ENCODE measurements at regions not wholly inside any gene's neighbourhood (a gene's known extent, or its start where the extent isn't known, plus 50 kb on each side); places are given as distances from the start of the nearest gene placed in this dataset.

DNA sequence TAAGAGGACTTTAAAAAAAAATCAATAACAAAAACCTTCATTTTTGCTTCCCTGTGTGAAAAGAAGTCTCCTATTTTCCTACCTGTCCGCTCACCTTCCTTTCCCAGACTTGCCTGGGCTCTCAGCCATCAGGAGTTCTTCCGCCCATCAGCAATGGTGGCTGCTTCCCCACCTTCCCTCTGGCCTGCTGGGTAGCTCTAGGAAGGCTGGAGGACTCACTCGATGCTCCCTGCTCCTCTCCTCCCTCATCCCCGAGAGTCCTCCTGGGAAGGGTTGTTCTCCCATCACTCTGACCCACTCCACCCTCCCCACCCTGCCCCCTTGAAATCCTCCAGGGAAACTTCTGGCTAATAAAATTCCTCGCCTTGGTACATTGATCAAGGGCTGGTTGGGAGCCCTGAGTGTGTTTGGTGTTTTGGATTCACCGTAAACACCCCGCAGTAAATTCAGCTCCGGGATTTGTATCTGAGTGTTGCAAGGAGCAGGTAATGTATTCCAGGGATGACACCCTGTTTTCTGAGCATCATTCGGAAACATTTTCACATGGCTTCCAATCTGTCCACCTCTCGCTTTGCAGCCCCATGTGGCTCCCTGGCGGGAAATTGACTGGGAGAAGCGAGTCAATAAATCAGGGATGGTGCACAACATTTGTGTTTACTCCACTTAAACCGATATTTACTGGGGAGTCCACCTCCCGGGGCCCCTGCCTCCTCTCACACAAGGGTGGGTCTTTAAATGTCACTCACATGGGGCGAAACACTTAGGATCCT is 126.4 kb upstream of the SDK1 start:
- peaks cover 3% of the 10 kb centered on the region; the same call in 1 of the 2 replicates for H3K27me3 ChIP-seq (ENCODE audit: low read depth, low read length)
- no peaks in the 10 kb centered on the region for H3K36me3 ChIP-seq (replicated peaks; ENCODE audit: low read depth, low read length)
- H4K20me1 ChIP-seq (ENCODE audit: insufficient read depth, low read length), result no peaks in the 10 kb centered on the region
- no peaks in the 10 kb centered on the region for H3K79me2 ChIP-seq (ENCODE audit: low read length)
- no peak overlapping the region for H3K27ac ChIP-seq (ENCODE audit: low read length)
- H3K9me3 ChIP-seq (ENCODE audit: insufficient read depth, low read length), result no peaks in the 10 kb centered on the region
- H3K4me1 ChIP-seq (ENCODE audit: low read length), result no peaks in the 10 kb centered on the region
- no peak for TF ChIP-seq EZH2phosphoT487 (IDR thresholded peaks at IDR 0.05; ENCODE audit: low read depth)
- TF ChIP-seq, protein P1, sequence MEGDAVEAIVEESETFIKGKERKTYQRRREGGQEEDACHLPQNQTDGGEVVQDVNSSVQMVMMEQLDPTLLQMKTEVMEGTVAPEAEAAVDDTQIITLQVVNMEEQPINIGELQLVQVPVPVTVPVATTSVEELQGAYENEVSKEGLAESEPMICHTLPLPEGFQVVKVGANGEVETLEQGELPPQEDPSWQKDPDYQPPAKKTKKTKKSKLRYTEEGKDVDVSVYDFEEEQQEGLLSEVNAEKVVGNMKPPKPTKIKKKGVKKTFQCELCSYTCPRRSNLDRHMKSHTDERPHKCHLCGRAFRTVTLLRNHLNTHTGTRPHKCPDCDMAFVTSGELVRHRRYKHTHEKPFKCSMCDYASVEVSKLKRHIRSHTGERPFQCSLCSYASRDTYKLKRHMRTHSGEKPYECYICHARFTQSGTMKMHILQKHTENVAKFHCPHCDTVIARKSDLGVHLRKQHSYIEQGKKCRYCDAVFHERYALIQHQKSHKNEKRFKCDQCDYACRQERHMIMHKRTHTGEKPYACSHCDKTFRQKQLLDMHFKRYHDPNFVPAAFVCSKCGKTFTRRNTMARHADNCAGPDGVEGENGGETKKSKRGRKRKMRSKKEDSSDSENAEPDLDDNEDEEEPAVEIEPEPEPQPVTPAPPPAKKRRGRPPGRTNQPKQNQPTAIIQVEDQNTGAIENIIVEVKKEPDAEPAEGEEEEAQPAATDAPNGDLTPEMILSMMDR (IDR thresholded peaks at IDR 0.05; ENCODE audit: low read depth, low read length), result no peak
- no peak overlapping the region for H3K4me2 ChIP-seq (ENCODE audit: low read length)
- H2AFZ ChIP-seq (ENCODE audit: low read depth, low read length), result no peak overlapping the region
- H3K9ac ChIP-seq (ENCODE audit: low read length), result no peak overlapping the region
- H3K4me3 ChIP-seq (ENCODE audit: low read length), result no peak overlapping the region

DNA sequence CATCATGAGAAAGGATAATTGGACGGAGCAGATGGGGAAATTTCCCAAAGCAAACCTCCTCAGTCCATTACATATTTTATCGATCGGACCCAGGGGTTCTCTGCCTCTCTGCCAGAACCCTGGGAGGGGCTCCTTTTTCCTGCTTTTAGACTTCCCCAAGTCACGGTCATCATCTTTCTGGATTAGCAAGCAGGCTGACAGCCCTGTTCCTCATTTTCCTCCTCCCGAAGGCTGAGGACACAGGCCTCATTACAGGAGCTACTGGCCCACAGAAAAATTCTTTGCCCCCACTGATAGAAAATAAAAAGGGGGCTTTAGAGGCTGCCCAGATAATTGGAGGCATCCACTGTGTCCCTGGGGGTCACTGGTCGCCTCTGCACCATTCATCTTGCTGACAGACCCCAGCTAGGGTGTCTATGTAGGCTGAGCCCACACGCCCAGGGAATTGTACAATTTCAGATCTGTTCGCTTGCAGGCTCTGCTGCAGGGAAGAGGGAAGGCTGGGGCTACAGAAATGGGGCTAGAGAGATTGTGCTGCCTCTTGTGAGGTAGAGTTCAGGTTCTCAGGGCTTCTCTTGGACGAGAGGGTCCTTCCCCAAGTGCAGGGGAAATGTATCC is 125.7 kb upstream of the SDK1 start:
- Histone ChIP-seq H2AFZ (ENCODE audit: low read depth, low read length) (no peak overlapping the region), H3K4me2 (ENCODE audit: low read length) (no peak overlapping the region), H4K20me1 (ENCODE audit: insufficient read depth, low read length) (no peaks in the 10 kb centered on the region), H3K79me2 (ENCODE audit: low read length) (no peaks in the 10 kb centered on the region), H3K9ac (ENCODE audit: low read length) (no peak overlapping the region), H3K4me3 (ENCODE audit: low read length) (no peak overlapping the region), H3K9me3 (ENCODE audit: insufficient read depth, low read length) (no peaks in the 10 kb centered on the region), H3K27me3 (ENCODE audit: low read depth, low read length) (peaks cover 3% of the 10 kb centered on the region; the same call in 1 of the 2 replicates), H3K27ac (ENCODE audit: low read length) (no peak overlapping the region), H3K36me3 (replicated peaks; ENCODE audit: low read depth, low read length) (no peaks in the 10 kb centered on the region), H3K4me1 (ENCODE audit: low read length) (no peaks in the 10 kb centered on the region)
- TF ChIP-seq EZH2phosphoT487 (IDR thresholded peaks at IDR 0.05; ENCODE audit: low read depth), result no peak
- TF ChIP-seq, protein P1 (IDR thresholded peaks at IDR 0.05; ENCODE audit: low read depth, low read length), result no peak

DNA sequence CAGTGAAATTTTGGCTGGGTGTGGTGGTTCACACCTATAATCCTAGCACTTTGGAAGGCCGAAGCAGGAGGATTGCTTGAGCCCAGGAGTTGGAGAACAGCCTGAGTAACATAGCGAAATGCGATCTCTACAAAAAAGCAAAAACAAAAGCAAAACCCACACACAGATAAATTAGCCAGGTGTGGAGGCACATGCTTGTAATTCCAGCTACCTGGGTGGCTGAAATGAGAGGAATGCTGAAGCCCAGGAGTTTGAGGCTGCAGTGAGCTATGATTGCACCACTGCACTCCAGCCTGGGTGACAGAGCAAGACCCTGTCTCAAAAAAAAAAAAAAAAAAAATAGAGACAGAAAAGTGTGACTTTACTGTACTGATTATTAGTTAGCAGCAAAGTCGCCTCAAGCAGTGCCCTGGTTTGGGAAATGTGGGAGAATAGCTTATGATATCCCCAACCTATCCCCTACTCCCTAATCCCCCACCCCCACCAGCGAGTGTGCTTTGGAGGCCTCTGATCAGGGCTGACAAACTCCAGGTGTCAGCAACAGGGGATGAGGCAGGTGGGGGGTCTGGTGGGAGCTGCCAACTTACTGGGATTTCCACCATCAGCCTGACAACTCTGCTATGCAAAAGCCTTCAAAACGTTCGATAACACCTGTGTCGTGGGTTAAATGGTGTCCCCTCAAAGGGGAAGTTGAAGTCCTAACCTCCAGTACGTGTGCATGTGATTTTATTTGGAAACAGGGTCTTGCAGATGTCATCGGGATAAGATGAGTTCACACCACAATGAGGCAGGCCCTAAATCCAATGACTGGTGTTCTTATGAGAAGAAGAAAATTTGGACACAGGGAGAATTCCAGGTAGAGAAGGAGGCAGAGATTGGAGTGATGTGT is 124.7 kb upstream of the SDK1 start:
- no peaks in the 10 kb centered on the region for H3K4me1 ChIP-seq (ENCODE audit: low read length)
- H3K9me3 ChIP-seq (ENCODE audit: insufficient read depth, low read length), result no peaks in the 10 kb centered on the region
- H3K4me3 ChIP-seq (ENCODE audit: low read length), result no peak overlapping the region
- H3K79me2 ChIP-seq (ENCODE audit: low read length), result no peaks in the 10 kb centered on the region
- TF ChIP-seq, protein P1 (IDR thresholded peaks at IDR 0.05; ENCODE audit: low read depth, low read length), result no peak
- no peak for TF ChIP-seq EZH2phosphoT487 (IDR thresholded peaks at IDR 0.05; ENCODE audit: low read depth)
- no peak overlapping the region for H3K27ac ChIP-seq (ENCODE audit: low read length)
- H3K9ac ChIP-seq (ENCODE audit: low read length), result no peak overlapping the region
- H2AFZ ChIP-seq (ENCODE audit: low read depth, low read length), result no peak overlapping the region
- H4K20me1 ChIP-seq (ENCODE audit: insufficient read depth, low read length), result no peaks in the 10 kb centered on the region
- no peaks in the 10 kb centered on the region for H3K36me3 ChIP-seq (replicated peaks; ENCODE audit: low read depth, low read length)
- no peak overlapping the region for H3K4me2 ChIP-seq (ENCODE audit: low read length)
- peaks cover 3% of the 10 kb centered on the region; the same call in 1 of the 2 replicates for H3K27me3 ChIP-seq (ENCODE audit: low read depth, low read length)

DNA sequence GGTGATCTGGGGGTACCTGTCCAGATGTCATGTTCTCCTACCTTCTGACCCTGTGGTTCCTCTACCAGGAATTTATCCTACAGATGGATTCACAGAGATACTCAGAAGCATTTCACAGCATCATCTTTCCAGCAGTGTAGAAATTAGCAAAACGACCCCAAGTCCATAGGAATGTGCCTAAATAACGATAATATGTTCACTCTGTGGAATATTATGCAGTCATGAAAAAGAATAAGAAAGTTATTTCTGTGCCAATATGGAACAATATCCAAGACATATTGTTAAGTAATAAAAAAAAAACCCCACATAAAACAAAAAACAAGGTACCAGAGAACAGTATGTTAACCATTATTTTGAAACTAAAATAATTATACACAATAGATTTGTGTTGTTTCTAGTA is 123.8 kb upstream of the SDK1 start:
- Histone ChIP-seq H3K27me3 (ENCODE audit: low read depth, low read length) (peaks cover 3% of the 10 kb centered on the region; the same call in 1 of the 2 replicates), H4K20me1 (ENCODE audit: insufficient read depth, low read length) (no peaks in the 10 kb centered on the region), H3K36me3 (replicated peaks; ENCODE audit: low read depth, low read length) (no peaks in the 10 kb centered on the region), H3K4me3 (ENCODE audit: low read length) (no peak overlapping the region), H3K9ac (ENCODE audit: low read length) (no peak overlapping the region), H3K9me3 (ENCODE audit: insufficient read depth, low read length) (no peaks in the 10 kb centered on the region), H3K79me2 (ENCODE audit: low read length) (no peaks in the 10 kb centered on the region), H2AFZ (ENCODE audit: low read depth, low read length) (no peak overlapping the region), H3K27ac (ENCODE audit: low read length) (no peak overlapping the region), H3K4me2 (ENCODE audit: low read length) (no peak overlapping the region), H3K4me1 (ENCODE audit: low read length) (no peaks in the 10 kb centered on the region)
- no peak for TF ChIP-seq EZH2phosphoT487 (IDR thresholded peaks at IDR 0.05; ENCODE audit: low read depth)
- TF ChIP-seq, protein P1 (IDR thresholded peaks at IDR 0.05; ENCODE audit: low read depth, low read length), result no peak
